ENCODE measurements at regions not wholly inside any gene's neighbourhood (a gene's known extent, or its start where the extent isn't known, plus 50 kb on each side); places are given as distances from the start of the nearest gene placed in this dataset.
"Not testable (repeated sequence)": the region's sequence is repeated elsewhere in the genome, so short reads cannot be mapped to it uniquely, and the experiment has no call there.

DNA sequence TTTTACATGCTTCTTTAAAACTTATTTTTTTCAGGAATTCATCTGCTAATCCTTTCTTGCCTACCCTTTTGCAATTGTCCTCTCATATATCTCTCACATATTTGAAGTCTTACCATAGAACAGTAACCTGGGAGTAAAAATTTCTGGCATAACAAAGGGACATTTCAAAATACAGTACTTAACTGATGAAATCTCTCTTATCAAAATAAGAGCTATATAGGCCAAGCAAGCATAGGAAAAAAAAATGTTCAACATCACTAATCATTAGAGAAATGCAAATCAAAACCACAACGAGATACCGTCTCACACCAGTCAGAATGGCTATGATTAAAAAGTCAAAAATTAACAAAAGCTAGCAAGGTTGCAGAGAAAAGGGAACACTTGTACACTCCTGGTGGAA, 2062.7 kb upstream of the CDH6 start:
- ATAC-seq, result no peak

DNA sequence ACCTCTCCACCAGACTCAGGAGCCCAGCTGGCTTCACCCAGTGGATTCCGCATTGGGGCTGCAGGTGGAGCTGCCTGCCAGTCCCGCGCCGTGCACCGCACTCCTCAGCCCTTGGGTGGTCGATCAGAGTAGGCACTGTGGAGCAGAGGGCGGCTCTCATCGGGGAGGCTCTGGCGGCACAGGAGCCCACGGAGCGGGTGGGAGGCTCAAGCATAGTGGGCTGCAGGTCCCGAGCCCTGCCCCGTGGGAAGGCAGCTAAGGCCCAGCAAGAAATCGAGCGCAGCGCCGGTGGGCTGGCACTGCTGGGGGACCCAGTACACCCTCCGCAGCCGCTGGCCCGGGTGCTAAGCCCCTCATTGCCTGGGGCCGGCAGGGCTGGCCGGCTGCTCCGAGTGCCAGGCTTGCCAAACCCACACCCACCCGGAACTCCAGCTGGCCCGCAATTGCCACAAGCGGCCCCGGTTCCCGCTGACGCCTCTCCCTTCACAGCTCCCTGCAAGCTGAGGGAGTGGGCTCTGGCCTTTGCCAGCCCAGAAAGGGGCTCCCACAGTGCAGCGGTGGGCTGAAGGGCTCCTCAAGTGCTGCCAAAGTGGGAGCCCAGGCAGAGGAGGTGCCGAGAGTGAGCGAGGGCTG, 2065.8 kb upstream of the CDH6 start:
- ATAC-seq, result not testable (repeated sequence)

DNA sequence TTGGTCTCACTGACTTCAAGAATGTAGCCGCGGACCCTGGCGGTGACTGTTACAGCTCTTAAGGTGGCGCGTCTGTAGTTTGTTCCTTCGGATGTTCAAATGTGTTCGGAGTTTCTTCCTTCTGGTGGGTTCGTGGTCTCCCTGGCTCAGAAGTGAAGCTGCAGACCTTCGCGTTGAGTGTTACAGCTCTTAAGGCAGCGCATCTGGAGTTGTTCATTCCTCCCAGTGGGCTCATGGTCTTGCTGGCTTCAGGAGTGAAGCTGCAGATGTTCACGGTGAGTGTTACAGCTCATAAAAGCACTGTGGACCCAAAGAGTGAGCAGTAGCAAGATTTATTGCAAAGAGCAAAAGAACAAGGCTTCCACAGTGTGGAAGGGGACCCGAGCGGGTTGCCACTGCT, 2067.0 kb upstream of the CDH6 start:
- ATAC-seq, result not testable (repeated sequence)

DNA sequence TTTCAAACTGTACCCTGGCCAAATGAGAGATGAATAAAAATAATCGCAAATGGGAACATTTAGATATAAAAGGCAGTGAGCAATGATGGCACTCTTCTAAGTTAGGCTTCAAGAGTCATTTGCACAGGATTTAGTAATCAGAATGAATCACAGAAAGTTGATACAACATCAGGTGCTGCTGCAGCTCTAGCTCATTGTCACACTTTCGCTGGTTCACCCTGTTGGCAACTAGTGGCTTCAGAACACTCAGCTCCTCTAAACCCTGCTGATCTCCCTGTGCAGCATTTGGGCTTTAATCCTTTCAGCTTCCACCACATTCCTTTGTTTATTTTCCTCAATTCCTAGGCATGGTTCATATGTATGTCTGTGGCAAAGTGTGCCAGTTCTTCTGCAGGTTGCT, 2071.2 kb upstream of the CDH6 start:
- no peak for ATAC-seq

DNA sequence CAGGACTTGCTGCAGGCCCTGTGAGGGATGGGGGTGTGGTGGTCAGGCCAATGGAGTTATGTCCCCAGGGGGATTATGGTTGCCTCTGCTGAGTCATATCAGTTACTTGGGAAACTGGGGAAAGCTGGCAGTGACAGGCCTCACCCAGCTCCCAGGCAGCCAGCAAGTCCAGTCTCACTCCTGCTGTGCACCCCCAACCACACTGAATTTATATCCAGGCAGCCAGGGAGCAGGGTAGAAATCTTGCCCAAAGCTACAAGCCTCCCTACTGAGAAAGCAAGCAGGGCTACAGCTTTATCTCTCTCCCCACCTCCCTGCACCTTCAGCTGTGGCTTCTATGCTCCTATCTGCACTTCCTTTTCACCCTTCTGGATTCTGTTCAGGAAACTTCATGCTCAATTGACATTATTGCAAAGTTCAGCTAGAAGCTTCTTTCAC, 2076.0 kb upstream of the CDH9 start:
- ATAC-seq, result no peak

DNA sequence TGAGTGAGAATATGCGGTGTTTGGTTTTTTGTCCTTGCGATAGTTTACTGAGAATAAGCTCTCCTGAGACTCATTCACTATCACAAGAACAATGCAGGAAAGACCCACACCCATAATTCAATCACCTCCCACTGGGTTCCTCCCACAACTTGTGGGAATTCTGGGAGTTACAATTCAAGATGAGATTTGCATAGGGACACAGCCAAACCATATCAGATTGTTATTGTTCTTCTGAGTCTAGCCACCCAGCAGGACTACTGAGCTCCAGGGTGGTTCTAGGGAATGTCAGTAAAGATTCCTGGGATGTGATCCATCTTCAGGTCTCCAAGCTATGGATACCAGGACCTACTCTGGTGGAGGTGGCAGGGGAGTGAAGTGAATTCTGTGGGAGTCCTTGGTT, 2075.1 kb upstream of the CDH9 start:
- ATAC-seq, result no peak

DNA sequence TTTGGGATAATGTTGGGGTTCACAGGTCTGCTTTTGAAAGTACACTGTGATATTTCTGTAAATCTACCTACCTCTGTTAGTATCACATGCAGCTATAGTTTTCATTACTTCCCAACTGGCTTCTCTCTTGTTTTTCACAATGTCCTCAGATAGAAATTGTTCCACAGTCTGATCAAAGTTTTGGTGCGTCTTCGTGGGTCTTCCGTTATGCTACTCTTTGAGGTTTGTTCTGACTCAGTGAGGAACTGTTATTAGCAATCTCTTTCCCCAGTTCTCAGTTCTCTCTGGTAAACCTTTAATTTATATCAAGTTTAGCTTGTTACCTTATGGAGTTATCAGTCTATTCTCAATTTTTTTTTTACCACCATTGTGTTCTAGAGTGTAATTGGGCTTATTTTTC, 2061.2 kb upstream of the CDH9 start:
- ATAC-seq, result no peak

DNA sequence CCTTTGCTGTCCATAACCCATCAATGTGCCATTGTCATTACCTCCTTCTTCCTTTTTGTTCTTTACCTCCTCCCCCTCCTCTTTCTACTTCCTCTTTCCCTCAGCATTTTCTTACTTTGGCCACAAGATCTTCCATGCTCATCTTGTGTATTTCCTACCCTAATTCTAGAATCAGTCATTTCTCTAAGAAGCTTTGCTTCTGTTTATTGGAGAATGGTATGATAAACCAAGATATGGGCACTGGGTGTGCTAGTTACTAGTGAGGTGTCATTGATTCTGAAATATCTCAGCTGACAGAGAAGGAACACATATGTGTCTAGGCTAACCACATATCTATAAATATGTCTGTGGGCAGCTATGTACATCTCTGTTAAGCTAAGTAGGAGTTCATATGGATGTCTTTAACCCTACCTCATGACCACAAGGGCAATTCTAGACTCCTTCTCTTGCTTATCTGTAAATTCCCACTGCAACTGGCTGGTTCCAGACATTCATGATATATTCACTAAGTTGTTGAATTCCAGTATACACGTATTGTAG, 2051.3 kb upstream of the CDH9 start:
- ATAC-seq, result no peak

DNA sequence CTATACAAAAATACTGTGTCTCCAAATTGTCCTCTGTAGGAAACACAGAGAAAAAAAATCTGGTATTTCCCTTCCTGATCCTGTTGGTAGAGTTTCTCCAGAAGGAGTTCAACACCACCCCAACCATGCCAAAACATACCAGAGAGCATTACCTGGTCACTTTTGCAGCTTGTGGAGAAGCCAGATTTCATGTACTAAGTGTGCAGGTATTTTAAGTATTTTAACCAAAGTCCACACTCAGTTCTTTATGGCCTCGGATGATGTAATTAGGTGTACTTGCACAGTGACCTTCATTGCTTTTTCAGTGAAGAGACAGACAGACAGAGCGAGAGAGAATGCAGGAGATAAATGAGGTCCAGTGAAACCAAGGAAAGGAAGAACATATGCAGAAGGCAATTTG, 2046.8 kb upstream of the CDH9 start:
- ATAC-seq, result no peak

DNA sequence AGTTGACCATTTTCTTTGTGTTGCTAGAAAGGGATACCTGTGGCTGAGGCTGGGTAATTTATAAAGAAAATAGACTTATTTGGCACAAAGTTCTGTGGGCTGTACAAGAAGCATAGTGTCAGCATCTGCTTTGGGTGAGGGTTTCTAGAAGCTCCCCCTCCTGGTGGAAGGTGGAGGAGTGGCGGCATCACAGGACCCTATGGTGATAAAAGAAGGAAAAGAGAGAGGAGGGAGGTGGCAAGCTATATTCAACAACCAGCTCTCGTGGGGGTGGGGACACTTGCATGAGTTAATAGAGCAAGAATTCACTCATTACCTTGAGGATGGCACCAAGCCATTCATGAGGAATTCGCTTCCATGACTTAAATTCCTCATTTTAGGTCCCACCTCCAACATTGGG, 2041.4 kb upstream of the CDH9 start:
- no peak for ATAC-seq

DNA sequence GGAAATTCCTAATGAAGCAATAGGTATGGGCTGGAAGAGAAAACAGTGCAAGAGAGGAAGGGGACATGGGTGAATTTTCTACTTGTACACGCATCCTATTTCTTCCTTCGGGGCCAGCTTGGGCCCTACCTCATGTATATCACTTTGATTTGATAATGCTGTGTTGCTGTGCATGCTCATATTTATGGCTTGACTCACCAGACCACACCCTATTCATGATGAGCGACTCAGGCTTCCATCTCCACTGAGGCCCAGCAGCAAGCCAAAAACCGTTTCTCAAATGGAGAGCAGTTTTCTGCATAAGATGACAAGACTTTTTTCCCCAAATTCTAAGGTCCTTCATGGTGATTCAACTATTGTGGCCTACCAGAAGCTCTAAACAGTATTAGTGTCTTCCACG, 2039.1 kb upstream of the CDH9 start:
- no peak for ATAC-seq

DNA sequence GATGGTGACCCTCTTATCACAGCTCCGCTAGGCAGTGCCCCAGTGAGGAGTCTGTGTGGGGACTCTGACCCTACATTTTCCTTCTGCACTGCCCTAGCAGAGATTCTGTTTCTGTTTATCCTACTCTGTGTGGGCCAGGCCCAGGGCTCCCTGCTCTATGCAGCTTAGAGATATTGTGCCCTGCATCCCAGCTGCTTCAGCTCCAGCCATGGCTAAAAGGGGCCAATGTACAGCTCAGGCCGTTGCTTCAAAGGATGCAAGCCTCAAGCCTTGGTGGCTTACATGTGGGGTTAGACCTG, 2030.7 kb upstream of the CDH9 start:
- no peak for ATAC-seq

DNA sequence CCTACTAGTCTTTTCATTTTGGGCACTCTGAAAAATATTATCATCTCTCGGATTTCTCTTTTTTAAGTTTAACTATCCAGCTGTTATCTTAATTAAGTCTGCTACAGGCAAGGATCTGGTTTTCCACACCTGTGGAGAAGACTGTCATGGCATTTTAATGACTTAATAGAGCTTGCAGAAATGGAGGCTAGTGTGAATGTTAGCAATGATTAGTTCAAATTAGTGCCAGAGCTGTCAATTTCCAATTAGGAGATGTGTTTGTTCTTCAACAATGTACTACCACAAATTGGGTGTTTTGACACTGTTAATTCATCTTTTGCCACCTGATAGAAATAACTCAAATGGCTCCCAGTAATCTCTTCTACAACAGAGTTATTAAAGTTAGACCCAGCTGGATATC, 2023.0 kb upstream of the CDH9 start:
- ATAC-seq, result no peak

DNA sequence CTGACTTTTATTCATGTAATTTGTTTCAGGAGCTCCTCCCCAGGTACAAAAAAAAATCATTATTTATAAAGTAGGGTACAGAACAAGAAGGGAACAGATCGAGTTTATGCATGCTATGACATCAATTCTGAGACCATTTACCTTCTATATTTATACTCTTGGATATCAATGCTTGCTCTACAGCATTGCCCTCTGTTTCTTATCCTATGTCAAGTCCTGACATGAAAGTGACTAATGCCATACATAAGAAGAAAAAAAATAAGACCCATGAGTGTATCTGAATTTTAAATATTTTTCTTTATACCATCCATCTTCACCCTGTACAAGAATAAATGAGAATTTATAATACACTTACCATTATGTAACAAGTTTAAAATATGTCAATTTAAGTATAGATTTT, 2016.3 kb upstream of the CDH9 start:
- ATAC-seq, result no peak

DNA sequence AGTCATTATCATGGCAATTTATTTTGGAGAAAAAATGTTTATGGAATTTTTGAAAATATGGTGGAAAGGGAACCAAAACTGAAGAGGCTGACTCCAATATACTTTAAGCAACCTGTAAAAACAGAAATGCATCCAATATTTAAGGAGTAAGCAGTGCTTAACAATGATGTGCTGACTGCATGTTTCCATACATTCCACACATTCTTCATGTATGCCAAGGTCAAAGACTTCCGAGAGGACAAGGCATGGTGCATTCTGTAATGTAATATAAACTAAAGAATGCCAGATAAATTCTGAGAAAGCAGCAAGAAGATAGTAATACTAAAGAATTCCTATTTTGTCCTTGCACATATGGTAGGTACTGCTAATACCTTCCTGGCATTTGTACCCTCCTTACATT, 2015.9 kb upstream of the CDH9 start:
- ATAC-seq, result no peak

DNA sequence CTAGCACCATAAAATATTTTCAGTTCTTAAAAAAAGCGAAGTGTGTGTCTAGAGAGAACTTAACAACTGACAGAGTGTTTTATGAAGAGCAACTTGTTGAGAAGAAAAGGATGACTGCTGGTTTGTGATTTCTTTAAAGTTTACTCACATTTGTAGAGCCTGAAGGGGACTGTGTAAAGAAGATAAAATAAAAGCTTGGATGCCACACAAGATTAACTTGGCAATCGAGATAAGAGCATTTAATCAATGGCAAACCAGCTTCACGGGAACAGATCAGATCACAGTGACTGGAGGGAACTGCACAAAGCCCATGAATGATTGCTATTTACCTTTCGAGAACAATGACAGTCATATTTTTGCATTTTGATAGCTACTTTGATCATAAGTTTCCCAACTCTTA, 2013.1 kb upstream of the CDH9 start:
- no peak for ATAC-seq

DNA sequence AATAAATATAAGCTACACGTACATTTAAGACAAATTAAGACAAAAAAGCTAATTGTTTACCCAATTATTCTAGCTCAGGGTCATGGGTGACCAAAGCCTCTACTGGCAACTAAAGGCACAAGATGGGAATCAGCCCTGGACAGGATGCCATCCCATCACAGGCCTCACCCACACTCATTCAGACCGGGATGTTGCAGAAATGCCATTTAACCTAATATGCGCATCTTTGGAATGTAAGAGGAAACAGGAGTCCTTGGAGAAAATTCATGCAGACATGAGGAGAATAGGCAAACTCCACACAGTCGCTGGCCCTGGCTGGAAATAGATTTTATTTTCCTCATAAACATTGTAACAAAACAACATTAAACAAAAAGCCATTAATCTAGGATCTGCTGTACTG, 2003.8 kb upstream of the CDH9 start:
- ATAC-seq, result no peak

DNA sequence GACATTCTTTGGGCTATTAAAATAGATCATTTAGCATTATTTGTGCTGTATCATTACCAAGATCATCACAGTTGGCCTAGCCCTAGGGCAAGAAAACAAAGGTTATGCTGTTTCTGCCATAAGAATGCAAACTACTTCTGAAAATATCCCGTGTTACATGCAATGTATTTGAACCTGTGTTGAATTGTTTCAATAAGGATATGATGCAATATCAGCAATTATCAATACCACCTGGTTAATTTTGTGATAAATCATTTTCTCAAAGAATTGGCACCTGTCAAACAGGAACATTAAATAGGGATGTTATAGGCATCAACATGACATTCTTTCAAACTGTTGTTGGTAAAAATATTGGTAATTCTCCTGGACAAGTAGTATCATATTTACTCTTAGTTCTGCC, 2002.0 kb upstream of the CDH9 start:
- ATAC-seq, result no peak

DNA sequence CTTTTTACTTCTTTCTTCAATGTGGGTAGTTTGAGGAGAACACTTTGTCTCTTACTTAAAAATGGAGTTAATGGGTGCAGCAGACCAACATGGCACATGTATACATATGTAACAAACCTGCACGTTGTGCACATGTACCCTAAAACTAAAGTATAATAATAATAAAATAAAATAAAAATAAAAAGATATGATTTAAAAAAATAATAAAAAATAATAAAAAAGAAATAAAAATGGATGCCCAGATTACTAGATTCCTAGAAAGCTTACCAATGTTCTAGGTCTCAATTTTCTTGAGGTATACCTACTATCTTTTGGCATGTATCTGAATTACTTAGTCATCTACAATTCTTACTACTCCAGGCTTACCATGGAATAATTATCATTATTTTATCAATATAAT, 2001.6 kb upstream of the CDH9 start:
- no peak for ATAC-seq

DNA sequence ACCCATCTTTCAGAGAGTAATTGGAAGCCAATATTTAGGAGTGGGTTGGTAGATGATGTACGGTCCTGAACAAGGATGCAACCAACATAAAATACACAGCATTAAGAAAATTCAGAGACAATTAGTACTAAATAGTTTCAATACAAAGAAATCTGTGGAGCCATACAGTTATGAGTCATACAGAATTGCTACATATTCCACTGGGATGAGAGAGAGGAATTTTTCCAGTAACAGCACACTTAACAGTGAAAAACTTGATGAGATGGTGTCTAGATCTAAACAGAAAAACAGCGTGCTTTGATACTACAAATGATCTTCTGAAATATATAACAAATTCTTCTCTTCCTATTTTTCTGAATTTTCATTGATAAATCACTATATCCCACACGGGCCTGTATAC, 1999.3 kb upstream of the CDH9 start:
- ATAC-seq, result no peak

DNA sequence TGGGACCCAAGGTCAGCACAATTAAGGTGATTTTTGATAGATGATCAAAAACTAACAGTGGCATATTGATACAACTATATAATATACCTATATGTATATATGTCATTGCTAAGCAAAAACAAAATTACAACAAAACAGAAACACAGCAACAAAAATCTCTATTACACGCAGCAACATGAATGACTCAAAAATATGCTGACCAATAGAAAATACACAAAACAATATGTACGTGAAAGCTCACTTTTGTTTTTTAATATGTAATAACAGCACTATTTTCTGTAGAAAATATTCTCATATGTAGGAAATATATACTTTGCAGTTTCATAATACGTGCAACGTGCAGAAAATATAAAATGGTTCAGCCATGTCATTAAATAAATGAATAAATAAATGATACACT, 1985.7 kb upstream of the CDH9 start:
- ATAC-seq, result no peak

DNA sequence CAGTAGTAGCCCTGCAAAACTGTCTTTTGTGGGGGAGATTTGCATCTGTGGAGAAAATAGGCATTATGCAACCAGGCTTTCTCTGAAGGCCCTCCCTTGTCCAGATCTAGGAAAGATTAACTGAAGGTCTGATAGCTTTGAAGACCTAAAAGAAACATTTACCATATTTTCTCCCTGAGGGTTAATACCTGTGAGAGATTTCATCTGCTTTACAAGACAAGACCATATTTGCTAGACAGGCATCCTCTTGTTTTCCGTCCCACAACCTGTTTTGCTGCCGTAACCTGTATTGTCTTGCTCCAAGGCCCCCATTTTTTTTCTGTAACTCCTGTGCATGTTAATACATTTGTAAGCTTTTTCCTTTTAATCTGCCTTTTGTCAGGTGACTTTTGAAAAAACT, 1985.2 kb upstream of the CDH9 start:
- ATAC-seq, result no peak

DNA sequence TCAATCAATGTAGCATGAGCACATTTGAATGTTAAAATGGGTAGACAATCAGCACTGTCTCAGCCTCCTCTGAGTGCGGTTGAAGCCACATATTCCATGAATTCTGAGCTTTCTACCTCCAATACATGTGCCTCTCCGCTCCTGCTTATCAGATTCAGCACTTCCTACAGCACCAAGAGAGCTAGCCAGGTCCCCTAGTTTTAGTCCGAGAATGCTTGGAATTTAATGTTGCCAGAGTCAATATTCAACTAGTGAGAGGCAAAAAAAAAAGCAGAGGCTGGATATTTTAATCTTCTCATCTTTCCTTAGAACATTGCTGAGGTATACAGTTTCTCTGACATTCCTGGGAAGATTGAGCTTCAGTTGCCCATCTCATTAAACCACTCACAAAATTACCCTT, 1979.1 kb upstream of the CDH9 start:
- no peak for ATAC-seq

DNA sequence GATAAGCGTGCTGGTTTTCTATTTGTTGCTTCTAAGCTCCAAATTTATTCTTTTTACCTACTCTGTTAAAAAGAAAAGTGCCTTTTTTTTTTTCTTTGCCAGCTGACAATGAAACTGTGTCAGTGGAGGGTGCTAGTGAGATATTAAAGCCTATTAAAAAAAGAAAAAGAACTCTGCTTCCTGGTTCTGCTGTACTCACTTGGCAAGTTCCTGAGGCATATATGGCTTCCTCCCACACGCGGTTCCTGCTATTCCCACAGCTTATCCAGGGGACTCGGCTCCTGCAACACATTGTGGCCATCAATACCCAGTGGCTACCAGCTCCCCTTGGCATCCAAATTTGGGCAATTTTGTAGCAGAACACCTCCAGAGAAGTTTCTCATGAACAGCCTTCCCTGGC, 1977.7 kb upstream of the CDH9 start:
- no peak for ATAC-seq

DNA sequence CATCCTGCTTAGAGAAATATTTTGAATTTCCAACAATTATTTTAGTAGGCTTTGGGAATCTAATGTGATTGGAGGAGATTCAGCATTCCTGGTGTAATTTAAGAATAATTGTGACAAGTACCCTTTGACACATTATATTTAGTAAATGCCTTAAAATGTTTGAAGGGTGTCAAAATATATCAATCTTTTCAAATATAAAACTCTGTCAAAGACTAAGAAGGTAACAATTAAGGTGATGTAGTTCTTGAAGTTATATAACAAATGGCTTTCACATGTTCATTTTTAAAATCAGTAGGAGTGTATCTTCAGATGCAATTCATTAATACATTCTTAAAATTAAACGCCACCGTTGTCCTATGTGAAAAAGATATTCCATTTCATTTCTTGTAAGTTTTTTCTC, 1977.1 kb upstream of the CDH9 start:
- ATAC-seq, result no peak

DNA sequence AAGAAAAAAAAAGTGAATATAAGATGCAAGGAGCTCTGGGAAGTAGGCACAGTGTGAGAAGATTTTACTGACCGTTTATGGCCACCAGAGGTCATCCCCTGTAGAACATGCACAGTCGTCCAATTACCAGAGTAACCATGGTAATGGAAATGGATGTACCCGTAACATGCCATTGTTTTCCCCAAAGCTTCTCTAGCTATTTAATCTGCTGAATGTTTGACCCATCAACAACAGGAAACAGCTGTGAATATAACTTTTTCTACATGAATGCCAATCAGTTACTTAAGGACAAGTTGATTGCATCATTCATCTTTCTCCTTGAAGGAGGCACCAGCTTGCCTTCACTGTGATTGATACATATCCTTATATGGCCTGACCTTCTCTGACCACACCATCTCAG, 1967.0 kb upstream of the CDH9 start:
- ATAC-seq, result no peak
